GM12864 (cell line): ENCODE measurements at regions not wholly inside any gene's neighbourhood (a gene's known extent, or its start where the extent isn't known, plus 50 kb on each side); places are given as distances from the start of the nearest gene placed in this dataset.
"Not testable (repeated sequence)": the region's sequence is repeated elsewhere in the genome, so short reads cannot be mapped to it uniquely, and the experiment has no call there.

ENCODE experiments used
- DNase-seq: peaks from one replicate; pipeline ENCODE4 v3.0.0-alpha.2; 2011; ENCODE audit warnings: low read depth
- H3K4me3 ChIP-seq: 2 replicates; pipeline ENCODE4 v1.5.1; 2011; ENCODE audit warnings: mild to moderate bottlenecking, low read depth, low read length, control low read depth
- TF ChIP-seq, protein P1 (sequence below): IDR thresholded peaks from 2 replicates; pipeline ENCODE4 v1.5.1; 2011; ENCODE audit warnings: low read depth, mild to moderate bottlenecking, moderate library complexity, low read length, control low read depth, inconsistent platforms; ENCODE audit errors: missing control alignments

DNA sequence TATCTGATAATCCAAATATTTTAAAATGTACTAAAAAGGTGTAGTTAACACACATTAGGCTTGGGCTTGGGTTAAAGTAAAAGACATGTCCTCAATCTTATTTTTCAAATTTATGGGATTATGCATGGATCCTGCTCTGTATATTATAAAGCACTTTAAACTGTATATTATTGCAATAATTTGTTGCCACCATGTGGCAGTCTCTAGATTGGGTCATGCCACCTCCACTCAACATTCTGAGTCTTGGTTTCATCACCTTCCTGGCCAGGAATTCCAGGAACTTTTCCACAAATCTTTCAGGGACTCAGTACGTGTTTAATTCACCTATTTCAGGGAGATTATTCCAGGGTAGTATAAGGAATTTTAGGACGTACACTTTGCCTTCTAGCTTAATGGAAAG, 695.5 kb downstream of the FAM181B start:
- no peak for DNase-seq
- TF ChIP-seq, protein P1, sequence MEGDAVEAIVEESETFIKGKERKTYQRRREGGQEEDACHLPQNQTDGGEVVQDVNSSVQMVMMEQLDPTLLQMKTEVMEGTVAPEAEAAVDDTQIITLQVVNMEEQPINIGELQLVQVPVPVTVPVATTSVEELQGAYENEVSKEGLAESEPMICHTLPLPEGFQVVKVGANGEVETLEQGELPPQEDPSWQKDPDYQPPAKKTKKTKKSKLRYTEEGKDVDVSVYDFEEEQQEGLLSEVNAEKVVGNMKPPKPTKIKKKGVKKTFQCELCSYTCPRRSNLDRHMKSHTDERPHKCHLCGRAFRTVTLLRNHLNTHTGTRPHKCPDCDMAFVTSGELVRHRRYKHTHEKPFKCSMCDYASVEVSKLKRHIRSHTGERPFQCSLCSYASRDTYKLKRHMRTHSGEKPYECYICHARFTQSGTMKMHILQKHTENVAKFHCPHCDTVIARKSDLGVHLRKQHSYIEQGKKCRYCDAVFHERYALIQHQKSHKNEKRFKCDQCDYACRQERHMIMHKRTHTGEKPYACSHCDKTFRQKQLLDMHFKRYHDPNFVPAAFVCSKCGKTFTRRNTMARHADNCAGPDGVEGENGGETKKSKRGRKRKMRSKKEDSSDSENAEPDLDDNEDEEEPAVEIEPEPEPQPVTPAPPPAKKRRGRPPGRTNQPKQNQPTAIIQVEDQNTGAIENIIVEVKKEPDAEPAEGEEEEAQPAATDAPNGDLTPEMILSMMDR, result no peak
- no peak overlapping the region for H3K4me3 ChIP-seq

DNA sequence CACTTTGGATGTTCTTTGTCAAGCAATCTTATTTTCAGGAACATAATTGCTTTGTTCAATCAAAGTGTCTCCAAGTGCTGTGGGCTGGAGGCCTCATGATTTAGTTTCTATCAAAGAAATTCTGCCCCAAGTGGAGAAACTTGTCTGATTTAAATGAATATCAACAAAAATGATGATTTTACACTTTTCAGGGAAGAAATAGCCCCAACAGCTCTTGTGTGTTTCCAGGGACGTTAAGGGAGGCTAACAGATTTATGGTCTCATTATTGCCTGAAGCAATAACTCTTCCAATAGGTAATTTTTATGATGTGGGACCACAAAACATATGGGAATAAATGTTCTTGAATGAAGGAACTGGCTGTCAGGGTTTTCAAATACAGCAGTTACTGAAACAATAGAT, 699.1 kb downstream of the FAM181B start:
- no peak overlapping the region for H3K4me3 ChIP-seq
- TF ChIP-seq, protein P1, result no peak
- DNase-seq, result no peak

DNA sequence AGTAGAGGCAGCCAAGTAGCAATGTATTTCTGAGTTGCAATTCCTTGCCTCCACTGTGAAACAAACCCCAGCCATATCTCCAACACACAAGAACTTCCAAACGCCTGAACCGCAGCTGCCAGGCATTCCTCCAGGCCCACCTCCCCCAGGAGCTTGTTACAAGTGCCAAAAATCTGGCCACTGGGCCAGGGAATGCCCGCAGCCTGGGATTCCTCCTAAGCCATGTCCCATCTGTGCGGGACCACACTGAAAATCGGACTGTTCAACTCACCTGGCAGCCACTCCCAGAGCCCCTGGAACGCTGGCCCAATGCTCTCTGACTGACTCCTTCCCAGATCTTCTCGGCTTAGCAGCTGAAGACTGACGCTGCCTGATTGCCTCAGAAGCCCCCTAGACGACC, 706.3 kb downstream of the FAM181B start:
- not testable (repeated sequence) for H3K4me3 ChIP-seq, DNase-seq

DNA sequence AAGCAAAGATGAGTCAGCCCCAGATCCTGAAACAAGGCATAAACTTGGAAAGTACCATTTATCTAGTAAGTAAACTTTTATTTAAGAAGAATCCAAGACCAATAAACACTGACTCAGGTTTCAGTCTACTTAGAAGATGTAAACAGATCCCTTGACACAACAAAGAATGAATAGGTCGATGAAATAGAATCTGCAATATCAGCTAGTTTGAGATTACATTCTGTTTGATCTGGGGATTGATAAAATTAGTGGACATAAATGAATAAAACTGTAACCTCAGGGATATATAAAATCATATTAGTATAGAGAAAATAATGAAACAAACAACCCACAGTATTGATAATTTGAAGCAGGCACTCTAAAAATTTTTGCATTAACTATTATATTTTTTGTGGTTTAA, 708.9 kb downstream of the FAM181B start:
- TF ChIP-seq, protein P1, result no peak
- H3K4me3 ChIP-seq, result no peak overlapping the region
- DNase-seq, result no peak

DNA sequence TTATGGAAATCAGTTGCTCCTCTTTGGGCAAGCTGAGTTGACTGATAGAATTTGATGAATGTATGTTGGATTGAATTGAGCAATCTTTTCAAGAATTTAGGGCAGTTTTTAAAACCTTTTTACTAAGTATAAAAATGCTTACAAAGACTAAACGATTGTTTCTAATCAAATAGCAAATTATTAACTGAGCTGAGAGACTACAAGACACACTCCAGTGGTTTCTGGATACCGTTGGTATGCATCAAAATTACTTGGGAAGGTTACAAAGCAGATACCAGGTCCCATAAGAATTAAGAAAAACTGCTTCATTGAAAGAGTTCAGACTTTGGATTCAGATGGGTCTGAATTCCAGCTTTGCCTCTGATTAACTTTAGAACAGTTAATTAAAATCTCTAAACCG, 721.4 kb downstream of the FAM181B start:
- TF ChIP-seq, protein P1, result no peak
- no peak for DNase-seq
- no peak overlapping the region for H3K4me3 ChIP-seq

DNA sequence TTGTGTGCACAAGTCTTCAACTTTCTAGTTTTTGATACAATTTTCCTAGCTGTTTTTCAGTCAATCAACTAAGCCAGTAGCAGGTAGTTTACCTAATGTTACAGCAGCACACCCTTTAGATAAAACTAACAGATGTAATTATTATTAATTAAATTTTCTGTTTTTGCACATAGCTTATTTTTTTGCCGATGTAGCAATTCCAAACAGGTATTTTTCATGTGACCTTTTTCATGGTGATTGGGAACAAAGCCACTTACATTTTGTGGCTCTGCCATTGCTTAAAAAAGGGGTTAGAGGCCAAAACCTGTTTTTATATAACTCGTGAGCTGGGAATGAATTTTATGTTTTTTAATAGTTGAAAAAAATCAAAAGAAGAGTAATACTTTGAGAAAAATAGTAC, 724.5 kb downstream of the FAM181B start:
- no peak overlapping the region for H3K4me3 ChIP-seq
- no peak for DNase-seq
- TF ChIP-seq, protein P1, result no peak

DNA sequence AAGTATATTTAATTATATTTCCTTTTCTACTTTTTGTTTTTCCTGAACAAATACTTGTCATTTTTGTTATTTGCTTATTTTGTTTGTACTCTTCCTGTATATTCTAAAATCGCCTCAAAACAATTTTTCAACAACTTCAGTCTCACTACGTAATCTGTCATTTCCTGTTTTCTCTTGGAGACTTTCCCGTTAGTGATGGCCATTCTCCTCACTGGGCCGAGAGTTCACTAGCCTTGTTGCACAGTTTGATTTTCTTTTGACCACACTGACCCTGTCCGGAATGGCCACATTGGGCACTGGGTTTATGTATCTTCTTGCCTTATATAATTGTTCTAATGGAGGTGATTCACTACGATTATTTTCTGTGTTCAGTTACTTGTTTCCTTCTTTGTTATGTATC, 726.1 kb downstream of the FAM181B start:
- no peak overlapping the region for H3K4me3 ChIP-seq
- TF ChIP-seq, protein P1, result no peak

DNA sequence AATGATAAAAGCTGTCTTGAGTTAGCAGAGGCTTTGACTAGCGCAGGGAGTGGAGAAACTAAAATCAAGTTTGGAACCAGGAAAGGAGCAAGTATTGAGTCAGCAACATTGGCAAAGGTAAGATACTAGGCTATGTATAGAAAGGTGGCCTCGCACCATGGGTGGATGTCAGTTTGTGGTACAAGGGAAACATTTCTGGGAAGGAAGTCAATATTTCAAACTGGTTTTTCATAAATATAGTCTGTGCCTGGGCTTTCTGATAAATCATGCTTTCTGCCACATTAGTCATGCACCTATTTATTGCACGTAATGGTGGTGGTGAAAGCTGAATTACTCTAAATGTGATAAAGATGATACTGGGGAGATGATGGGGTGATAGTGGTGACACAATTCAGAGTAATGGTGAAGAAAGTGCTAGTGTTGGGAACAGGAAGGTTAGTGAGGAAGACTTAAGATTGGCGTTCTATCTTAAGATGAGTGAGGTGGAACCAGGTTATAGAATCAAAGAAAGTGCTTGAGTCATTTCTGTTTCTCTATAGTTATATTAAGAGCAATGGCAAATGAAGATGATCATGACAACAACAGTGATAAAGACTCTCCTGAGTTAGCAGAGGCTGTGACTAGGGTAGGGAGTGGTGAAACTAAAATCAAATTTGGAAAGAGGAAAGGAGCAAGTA, 729.0 kb downstream of the FAM181B start:
- TF ChIP-seq, protein P1, result no peak
- no peak overlapping the region for H3K4me3 ChIP-seq
- DNase-seq, result no peak

More for the DNA sequence above, 726.1 kb downstream of the FAM181B start:
- no peak for DNase-seq
